Choroid plexus epithelial cell (primary cell): ENCODE measurements at regions not wholly inside any gene's neighbourhood (a gene's known extent, or its start where the extent isn't known, plus 50 kb on each side); places are given as distances from the start of the nearest gene placed in this dataset.

Experiments
- DNase-seq: peaks from one replicate; pipeline ENCODE4 v3.0.0-alpha.2; 2010; ENCODE audit warnings: low read depth
- H3K4me3 ChIP-seq: 2 replicates; pipeline ENCODE4 v1.5.1; 2011; ENCODE audit warnings: low read depth, mild to moderate bottlenecking, control low read depth, low read length, moderate library complexity
- TF ChIP-seq, protein P1 (sequence below): conservative IDR thresholded peaks from 2 replicates; pipeline ENCODE4 v1.5.1; 2011; ENCODE audit warnings: low read depth, mild to moderate bottlenecking, control low read depth, inconsistent platforms, low read length, moderate library complexity

DNA sequence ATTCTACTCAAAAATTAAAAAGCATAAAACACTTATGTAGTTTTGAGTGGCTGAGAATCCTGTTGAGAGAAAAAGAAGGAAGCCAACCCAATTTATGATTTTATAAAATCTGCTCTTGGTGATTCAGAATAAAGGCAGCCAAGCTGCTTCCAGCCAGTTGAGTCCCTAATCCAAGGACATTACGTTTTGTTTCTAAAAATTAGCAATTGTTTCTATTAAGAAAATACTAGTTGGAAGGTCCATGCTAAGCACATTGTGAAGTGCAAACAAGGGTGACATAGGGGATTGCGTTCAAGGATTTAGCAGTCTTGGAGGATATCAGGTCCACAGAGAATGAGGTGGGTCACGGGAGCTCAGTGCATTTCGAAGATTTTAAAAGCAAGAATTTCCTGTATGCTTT is 987.7 kb downstream of the TYW1 start:
- TF ChIP-seq, protein P1, sequence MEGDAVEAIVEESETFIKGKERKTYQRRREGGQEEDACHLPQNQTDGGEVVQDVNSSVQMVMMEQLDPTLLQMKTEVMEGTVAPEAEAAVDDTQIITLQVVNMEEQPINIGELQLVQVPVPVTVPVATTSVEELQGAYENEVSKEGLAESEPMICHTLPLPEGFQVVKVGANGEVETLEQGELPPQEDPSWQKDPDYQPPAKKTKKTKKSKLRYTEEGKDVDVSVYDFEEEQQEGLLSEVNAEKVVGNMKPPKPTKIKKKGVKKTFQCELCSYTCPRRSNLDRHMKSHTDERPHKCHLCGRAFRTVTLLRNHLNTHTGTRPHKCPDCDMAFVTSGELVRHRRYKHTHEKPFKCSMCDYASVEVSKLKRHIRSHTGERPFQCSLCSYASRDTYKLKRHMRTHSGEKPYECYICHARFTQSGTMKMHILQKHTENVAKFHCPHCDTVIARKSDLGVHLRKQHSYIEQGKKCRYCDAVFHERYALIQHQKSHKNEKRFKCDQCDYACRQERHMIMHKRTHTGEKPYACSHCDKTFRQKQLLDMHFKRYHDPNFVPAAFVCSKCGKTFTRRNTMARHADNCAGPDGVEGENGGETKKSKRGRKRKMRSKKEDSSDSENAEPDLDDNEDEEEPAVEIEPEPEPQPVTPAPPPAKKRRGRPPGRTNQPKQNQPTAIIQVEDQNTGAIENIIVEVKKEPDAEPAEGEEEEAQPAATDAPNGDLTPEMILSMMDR: no peak

DNA sequence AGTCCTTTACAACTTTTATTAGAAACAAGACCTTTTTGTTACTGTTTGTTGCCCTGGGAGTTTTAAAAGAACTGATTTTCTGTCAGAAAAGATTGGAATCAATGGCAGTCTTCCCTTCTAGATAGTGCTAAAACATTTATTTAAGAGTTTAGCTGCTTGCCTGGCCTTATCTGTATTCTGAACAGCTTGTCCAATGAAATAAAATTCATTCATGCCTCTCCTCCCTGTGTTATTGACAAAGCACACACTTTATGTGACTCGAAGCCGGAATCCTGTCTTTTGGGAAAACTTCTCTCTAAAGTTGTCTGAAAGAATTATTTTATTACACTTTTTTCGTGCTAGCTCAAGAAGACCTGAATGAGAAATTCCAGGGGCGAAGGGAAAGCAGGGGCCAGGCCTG is 992.5 kb downstream of the TYW1 start:
- TF ChIP-seq, protein P1: no peak

More for the DNA sequence above, 987.7 kb downstream of the TYW1 start:
- H3K4me3 ChIP-seq: no peak overlapping the region
- no peak for DNase-seq

DNA sequence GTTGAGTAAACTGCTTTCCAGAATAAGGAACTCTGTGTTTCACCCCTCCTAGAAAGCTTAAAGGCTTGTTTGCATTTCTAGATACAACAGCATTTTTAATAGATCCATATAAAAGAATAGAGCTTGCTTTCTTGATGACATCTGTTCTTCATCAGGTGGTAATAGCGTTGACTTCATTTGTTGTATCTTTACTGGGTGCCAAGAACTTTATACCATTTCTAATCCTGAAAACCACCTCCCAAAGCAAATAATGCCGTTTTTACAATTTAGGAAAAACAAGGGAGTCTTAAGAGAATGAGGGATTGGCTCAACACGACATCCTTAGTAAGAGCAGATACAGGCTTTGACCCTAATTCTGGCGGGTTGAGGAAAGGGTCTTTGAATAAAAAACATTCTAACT is 993.4 kb downstream of the TYW1 start:
- no peak for DNase-seq
- TF ChIP-seq, protein P1: no peak
- no peak overlapping the region for H3K4me3 ChIP-seq

More for the DNA sequence above, 992.5 kb downstream of the TYW1 start:
- DNase-seq: no peak
- H3K4me3 ChIP-seq: no peak overlapping the region

DNA sequence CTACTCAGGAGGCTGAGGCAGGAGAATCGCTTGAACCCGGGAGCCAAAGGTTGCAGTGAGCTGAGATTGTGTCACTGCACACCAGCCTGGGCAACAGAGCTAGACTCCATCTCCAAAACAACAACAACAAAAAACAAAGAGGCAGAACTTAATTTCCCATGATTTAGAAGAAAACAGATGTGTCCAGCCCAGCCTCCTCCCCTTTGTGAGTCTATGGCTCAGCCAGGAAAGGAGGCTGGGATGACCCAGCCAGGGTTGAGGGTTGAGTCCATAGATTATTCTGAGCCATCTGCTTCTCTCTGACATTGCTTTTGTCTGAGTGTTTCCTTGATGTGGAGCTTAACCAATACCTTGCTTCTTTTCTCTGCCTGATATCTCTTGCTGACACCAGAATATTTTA is 994.1 kb downstream of the TYW1 start:
- H3K4me3 ChIP-seq: no peak overlapping the region
- TF ChIP-seq, protein P1: no peak
- DNase-seq: no peak

DNA sequence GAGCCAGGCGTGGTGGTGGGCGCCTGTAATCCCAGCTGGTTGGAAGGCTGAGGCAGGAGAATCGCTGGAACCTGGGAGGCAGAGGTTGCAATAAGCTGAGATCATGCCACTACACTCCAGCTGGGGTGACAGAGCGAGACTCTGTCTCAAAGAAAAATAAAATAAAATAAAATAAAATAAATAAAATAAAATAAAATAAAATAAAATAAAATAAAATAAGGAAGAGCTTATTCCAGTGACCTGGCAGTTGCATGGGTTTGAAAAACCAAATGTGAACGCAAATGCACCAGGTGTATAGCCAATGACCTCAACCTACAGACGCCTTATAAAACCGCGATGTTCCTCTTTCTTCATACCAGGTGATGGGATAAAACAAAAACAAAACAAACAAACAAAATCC is 995.7 kb downstream of the TYW1 start:
- no peak overlapping the region for H3K4me3 ChIP-seq
- TF ChIP-seq, protein P1: no peak
- no peak for DNase-seq

DNA sequence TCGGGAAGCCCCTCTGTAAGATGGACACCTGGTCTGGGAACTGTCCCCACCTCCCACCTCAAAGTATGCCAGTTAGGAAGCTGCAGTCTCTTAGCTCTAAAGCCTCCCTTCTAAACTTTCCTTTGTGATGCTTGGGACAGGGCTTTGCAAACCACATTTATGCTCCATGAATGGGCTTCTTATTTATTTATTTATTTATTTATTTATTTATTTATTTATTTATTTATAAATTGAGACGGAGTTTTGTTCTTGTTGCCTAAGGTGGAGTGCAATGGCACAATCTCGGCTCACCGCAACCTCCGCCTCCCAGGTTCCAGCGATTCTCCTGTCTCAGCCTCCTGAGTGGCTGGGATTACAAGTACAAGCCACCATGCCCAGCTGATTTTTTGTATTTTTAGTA is 1009.4 kb downstream of the TYW1 start:
- TF ChIP-seq, protein P1: no peak
- no peak overlapping the region for H3K4me3 ChIP-seq
- no peak for DNase-seq

DNA sequence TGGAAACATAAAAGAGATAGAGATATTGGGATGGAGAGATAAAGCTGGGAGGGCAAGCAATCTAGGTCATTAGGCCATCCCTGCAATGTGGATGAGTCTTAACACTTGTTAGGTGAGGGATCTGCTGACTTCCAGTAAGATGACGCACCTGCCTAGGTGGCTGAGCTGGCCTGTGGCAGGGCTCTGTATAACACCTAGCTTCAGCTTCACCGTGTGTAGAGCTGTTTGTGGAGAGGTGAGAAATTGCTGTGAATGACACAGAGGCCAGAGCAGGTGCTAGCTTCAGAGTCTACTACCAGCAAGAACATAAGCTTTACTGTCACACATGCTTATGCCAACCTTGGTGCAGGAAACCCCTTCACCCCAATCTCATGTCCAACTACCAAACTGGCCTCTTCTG is 1010.0 kb downstream of the TYW1 start:
- TF ChIP-seq, protein P1: no peak
- H3K4me3 ChIP-seq: no peak overlapping the region
- no peak for DNase-seq
